A673 (cell line): ENCODE measurements at regions not wholly inside any gene's neighbourhood (a gene's known extent, or its start where the extent isn't known, plus 50 kb on each side); places are given as distances from the start of the nearest gene placed in this dataset.

Source experiments
- BruUV-seq: library from RNA; stranded (reverse); fragments of 400-500 nt; replicated peaks from 2 replicates; lab custom pipeline; 2021; lab: Mats Ljungman, UMichigan
- CTCF ChIA-PET: fragments of 300-600 bp; sonication (Branson Sonifier 250); formaldehyde crosslinking; loops from one replicate; lab custom pipeline; 2022; ENCODE audit warnings: antibody characterized with exemption; lab: Charles Lee
- POLR2A ChIA-PET: fragments of 300-600 bp; sonication (Branson Sonifier 250); formaldehyde crosslinking; loops from one replicate; lab custom pipeline; 2022; ENCODE audit warnings: antibody characterized with exemption; ENCODE audit not compliant: low non-redundant PET; lab: Charles Lee
- DNase-seq: peaks from one replicate; pipeline ENCODE4 v3.0.0-alpha.2; 2015; ENCODE audit warnings: low spot score
- H3K27ac ChIP-seq: fragments of 200-600 bp; sonication (generic); 2 replicates; pipeline ENCODE4 v1.5.1; 2016; ENCODE audit warnings: mixed run types, low read depth, mild to moderate bottlenecking, mixed read lengths, antibody characterized with exemption, low read length; ENCODE audit not compliant: poor library complexity, severe bottlenecking
- H3K27me3 ChIP-seq: fragments of 200-600 bp; sonication (generic); replicated peaks from 2 replicates; pipeline ENCODE4 v1.6.1; 2017; ENCODE audit warnings: mixed run types, low read depth, mild to moderate bottlenecking, mixed read lengths, antibody characterized with exemption, low read length; ENCODE audit not compliant: insufficient read depth, poor library complexity
- H3K36me3 ChIP-seq: fragments of 200-600 bp; sonication (generic); 2 replicates; pipeline ENCODE4 v1.6.1; 2016; ENCODE audit warnings: mixed run types, mild to moderate bottlenecking, mixed read lengths, antibody characterized with exemption, low read length; ENCODE audit not compliant: insufficient read depth, poor library complexity, severe bottlenecking
- H3K4me1 ChIP-seq: fragments of 200-600 bp; sonication (generic); 2 replicates; pipeline ENCODE4 v1.6.1; 2017; ENCODE audit warnings: mixed run types, mild to moderate bottlenecking, mixed read lengths, antibody characterized with exemption, low read length; ENCODE audit not compliant: insufficient read depth, poor library complexity, severe bottlenecking
- H3K4me3 ChIP-seq: fragments of 200-600 bp; sonication (generic); 2 replicates; pipeline ENCODE4 v1.5.1; 2016; ENCODE audit warnings: low read depth, mixed run types, mild to moderate bottlenecking, mixed read lengths, low read length; ENCODE audit not compliant: poor library complexity, severe bottlenecking
- H3K9me3 ChIP-seq: fragments of 200-600 bp; sonication (generic); 2 replicates; pipeline ENCODE4 v1.6.1; 2016; ENCODE audit warnings: mixed run types, low read depth, mild to moderate bottlenecking, mixed read lengths, antibody characterized with exemption, low read length; ENCODE audit not compliant: poor library complexity, severe bottlenecking
- CTCF ChIP-seq: fragments of 300-800, 200-600 bp; sonication (generic); conservative IDR thresholded peaks from 2 replicates; pipeline ENCODE4 v1.5.1; 2017; ENCODE audit warnings: low read depth, mild to moderate bottlenecking, antibody characterized with exemption, low read length, moderate library complexity, mixed read lengths
- EZH2 ChIP-seq: fragments of 200-600 bp; sonication (generic); IDR thresholded peaks from 2 replicates; pipeline ENCODE4 v1.6.1; 2017; ENCODE audit warnings: borderline replicate concordance, low read depth, mild to moderate bottlenecking, mixed read lengths, antibody characterized with exemption, low read length; ENCODE audit not compliant: poor library complexity, severe bottlenecking
- intact Hi-C: fragments of 100-400 bp; cut with micrococcal nuclease; formaldehyde crosslinking; loops from one replicate; pipeline ENCODE4 v1.10.0; 2022; ENCODE audit not compliant: unreplicated experiment

DNA sequence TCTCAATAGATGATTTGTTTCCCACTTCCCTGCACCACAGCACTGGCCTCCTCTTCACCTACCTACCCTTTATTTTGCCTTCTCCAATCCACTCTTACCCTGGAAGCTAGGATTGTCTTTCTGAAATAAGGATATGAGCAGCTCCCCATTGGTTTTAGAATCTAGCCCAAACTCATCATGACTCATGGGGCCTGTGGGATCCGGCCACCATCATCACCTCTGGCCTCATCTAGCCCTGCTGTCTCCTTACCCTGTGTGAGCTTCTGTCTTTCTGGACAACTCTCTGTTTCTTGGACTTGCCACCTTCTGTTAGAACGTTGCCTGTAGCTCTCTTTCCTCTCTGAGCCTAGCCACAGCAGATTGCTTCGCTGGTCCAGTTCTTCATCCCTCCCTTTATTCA is 277.1 kb downstream of the PAX1 start:
- H3K27me3 ChIP-seq: no peaks in the 10 kb centered on the region
- H3K36me3 ChIP-seq: no peaks in the 10 kb centered on the region
- H3K4me3 ChIP-seq: no peak overlapping the region
- ChIA-PET POLR2A (no interaction called here), CTCF (no interaction called here)
- no peaks in the 10 kb centered on the region for H3K4me1 ChIP-seq
- no peak for DNase-seq
- intact Hi-C loops: no loop called here
- no TSS peak for BruUV-seq
- no peak overlapping the region for H3K27ac ChIP-seq
- TF ChIP-seq CTCF: no peak
- TF ChIP-seq EZH2: no peak
- no peaks in the 10 kb centered on the region for H3K9me3 ChIP-seq

DNA sequence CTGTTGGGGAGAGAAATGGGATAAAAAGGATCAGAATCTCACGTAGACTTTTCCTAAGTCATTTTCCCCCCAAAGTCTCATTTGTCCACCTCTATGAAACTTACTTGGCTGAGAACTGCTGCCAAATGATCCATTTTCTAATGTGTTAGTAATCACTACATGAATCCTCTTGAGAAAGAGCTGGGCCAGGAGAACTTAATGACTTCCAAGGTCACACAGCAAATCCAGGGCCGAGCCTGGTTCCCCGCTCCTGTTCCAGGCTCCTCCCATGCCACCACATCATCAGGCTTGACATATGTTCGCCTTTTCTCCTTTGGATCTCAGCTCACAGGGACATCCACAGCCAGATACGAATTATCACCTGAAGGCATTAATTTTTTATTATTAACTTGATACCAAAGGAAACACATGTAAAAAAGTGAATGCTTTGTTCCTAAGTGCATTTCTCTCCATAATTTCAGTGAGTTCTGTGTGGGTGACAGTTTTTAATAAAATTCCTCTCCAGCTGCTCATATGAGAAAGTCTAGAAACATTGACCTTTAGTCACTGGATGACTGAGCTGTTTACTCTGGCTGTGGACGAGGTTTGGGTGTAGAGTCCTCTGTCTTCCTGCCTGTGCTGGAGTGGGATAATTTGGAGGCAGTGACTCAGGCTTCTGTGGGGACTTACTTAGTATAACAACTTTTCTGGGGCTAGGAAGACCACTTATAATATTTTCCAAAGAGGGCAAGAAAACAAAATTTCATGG is 276.3 kb downstream of the PAX1 start:
- H3K27ac ChIP-seq: no peak overlapping the region
- H3K36me3 ChIP-seq: no peaks in the 10 kb centered on the region
- DNase-seq: no peak
- TF ChIP-seq CTCF (no peak), EZH2 (no peak)
- no peak overlapping the region for H3K4me3 ChIP-seq
- H3K27me3 ChIP-seq: no peaks in the 10 kb centered on the region
- intact Hi-C loops: no loop called here
- no peaks in the 10 kb centered on the region for H3K9me3 ChIP-seq
- POLR2A ChIA-PET: no interaction called here
- no TSS peak for BruUV-seq
- CTCF ChIA-PET: no interaction called here
- no peaks in the 10 kb centered on the region for H3K4me1 ChIP-seq

GRCh38 chr20:21981179-21981578 is 275.7 kb downstream of the PAX1 start:
- no peak for TF ChIP-seq EZH2
- TF ChIP-seq CTCF: no peak
- H3K27ac ChIP-seq: no peak overlapping the region
- H3K27me3 ChIP-seq: no peaks in the 10 kb centered on the region
- intact Hi-C loops: no loop called here
- no peaks in the 10 kb centered on the region for H3K36me3 ChIP-seq
- CTCF ChIA-PET: no interaction called here
- no peaks in the 10 kb centered on the region for H3K4me1 ChIP-seq
- H3K9me3 ChIP-seq: no peaks in the 10 kb centered on the region
- DNase-seq: no peak
- POLR2A ChIA-PET: no interaction called here
- no peak overlapping the region for H3K4me3 ChIP-seq
- BruUV-seq: no TSS peak
